GM18861 (cell line): ENCODE measurements at regions not wholly inside any gene's neighbourhood (a gene's known extent, or its start where the extent isn't known, plus 50 kb on each side); places are given as distances from the start of the nearest gene placed in this dataset.
A peak's percentile ranks its signal among the peaks of the same experiment; 100 is the strongest.
"Not testable (repeated sequence)": the region's sequence is repeated elsewhere in the genome, so short reads cannot be mapped to it uniquely, and the experiment has no call there.

Experiments used
- ATAC-seq: cut with Tn5 transposase; IDR thresholded peaks from one replicate; pipeline ENCODE4 v1.9.1; 2021; ENCODE audit not compliant: unreplicated experiment

DNA sequence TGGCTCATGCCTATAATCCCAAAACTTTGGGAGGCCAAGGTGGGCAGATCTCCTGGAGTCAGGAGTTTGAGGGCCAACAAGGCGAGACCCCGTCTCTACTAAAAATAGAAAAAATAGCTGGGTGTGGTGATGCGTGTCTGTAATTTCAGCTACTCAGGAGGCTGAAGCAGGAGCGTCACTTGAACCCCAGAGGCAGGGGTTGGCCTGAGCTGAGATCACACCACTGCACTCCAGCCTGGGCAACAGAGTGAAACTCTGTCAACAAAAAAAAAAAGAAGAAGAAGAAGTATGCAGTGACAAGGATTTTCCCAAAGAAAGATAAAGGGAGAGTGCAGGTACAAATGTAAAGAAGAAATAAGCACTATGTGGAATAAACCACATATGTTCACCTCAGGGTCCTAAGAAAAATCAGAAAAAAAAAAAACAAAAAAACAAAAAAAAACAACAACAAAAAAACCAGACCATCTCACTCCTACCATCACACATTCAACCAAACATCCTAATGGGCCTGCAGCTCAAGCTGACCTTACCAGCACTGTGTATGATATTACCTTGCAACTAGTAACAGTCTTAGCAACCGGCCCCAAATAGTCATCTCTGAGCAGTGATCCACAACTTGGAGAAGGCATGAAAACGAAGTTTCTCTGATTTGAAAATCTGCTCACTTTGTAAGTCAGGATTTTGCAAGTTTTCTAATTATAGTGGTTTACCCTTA, 296.7 kb upstream of the PROK2 start:
- no peak for ATAC-seq

DNA sequence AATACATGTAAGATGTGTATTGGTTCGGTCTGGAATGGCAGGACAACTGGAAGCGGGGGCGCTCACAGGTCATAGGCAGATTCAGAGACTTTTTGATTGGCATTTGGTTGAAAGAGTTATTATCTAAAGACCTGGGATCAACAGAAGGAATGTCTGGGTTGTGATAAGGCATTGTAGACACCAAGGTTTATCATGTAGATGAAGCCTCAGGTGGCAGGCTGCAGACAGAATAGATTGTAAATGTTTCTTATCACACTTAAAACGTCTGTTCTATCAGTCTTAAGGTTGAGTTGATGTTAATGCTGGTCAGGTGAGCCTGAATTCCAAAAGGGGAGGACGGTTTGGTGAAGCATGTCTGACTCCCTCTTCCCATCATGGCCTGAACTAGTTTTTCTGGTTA, 295.9 kb upstream of the PROK2 start:
- ATAC-seq = no peak

DNA sequence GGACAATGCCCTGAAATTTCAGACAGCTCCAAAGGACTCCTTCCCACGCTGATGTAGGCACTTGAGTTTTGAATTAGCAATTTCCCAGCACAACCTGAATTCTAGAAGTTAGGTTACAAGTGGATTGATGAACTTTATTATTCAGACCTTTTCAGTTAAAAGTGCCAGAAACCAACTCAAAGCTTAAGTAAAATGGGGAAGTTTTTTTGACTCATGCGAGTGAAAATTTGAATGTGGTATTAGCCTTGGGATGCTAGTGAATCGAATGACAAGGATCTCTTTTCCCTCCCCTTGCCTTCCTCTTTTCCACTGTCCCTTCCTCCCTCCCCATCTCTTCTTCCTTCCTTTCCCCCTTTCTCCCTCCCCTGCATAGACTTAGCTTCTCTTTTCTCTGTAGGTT, 295.1 kb upstream of the PROK2 start:
- ATAC-seq = no peak

DNA sequence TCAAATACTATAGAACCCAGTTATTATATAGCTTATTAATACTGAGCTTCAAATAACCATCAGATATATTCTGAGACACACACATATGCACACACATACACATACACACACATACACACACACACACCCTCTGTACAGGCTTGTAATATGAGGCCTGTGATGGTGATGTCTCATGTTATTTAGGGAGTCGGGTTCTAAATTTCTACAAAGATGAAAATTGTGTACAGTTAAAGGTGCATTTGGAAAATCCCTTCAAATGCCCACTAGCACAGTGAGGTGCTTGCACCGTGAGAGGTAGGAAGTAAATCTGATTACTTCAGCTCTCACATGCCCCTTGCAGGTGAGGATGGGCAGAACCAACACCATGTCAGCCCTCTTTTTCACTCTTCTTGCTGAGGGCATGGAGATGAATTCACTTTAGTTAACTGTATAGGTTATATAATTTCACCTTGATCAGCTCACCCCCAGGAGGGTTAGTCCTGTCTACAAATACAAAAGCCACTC, 294.5 kb upstream of the PROK2 start:
- no peak for ATAC-seq

GRCh38 chr3:72078676-72079368, 293.9 kb upstream of the PROK2 start:
- ATAC-seq = no peak

GRCh38 chr3:72077473-72078259, 292.7 kb upstream of the PROK2 start:
- peak; percentile 51 for ATAC-seq

- ATAC-seq = not testable (repeated sequence)
Measured at GRCh38 chr3:72075848-72076247, 290.9 kb upstream of the PROK2 start.

DNA sequence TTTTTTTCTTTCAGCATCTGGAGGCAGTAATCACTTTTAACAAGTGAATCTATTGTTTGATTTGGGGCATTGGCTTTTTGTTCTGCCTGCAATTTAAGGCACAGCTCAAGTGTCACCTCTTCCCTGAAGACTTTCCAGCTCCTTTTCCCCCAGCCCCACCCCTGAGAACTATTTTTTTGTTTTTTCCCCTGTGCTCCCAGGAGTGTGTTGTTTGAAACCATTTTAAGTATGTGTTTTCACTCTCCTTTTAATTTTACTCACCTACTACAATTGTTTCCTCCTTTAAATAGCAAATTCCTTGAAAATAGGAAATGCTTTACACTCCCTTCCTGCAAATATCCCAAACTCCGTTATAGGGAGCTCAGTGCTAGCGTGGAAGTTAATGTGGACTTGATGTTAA, 286.7 kb upstream of the PROK2 start:
- ATAC-seq = no peak

- no peak for ATAC-seq
Measured at GRCh38 chr3:72070005-72070404, 285.1 kb upstream of the PROK2 start.

- ATAC-seq = no peak
Measured at GRCh38 chr3:72069543-72069942, 284.6 kb upstream of the PROK2 start.

- no peak for ATAC-seq
Measured at GRCh38 chr3:72068621-72069020, 283.7 kb upstream of the PROK2 start.

DNA sequence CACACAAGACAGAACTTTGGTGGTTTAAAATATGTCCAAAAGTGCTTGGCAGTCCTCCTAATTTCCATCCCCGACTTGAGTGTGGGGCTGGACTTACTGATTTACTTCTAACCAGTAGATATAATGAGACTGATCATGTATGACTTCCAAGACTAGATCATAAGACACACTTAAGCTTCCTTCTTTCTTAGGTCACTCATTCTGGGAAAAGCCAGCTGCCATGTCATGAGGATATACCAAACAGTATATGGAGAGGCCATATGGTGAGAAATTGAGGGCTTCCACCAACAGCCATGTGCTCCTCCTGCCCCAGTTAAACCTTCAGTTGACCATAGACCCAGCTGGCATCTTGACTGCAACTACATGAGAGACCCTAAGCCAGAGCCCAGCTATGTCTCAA, 282.8 kb upstream of the PROK2 start:
- ATAC-seq = no peak

DNA sequence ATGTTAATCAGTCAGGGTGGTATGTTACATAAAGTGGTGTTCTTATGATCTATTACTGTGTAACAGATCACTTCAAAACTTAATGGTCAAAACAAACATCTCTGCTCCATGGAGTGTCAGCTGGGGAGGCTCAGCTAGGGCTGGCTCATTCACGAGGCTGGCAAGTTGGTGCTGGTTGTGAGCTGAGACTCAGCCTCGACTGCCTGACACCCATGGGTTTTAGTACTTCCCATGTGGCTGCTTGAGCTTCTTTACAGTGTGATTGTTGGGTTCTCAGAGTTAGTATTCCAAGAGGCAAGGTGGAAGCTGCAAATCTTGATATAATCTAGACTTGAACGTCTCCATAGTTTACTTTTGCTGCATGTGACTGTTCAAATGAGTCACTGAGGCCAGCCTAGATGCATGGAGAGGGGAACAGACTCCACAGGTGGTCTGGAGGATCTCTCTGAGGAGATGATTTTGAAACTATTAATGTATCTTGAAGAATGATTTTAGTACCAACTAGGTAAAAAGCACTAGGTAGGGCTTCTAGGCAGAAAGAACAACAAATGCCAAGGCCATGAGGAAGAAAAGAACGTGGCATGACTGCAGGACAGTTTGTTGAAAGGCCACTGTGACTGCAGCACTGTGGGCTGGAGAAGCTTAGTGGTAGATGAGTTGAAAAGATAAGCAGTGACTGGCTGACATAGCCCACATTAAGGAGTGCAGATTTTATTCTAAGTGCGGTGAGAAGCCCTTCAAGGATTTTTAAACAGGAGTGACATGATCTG, 281.1 kb upstream of the PROK2 start:
- ATAC-seq = no peak

GRCh38 chr3:72065236-72065635, 280.3 kb upstream of the PROK2 start:
- ATAC-seq = no peak

DNA sequence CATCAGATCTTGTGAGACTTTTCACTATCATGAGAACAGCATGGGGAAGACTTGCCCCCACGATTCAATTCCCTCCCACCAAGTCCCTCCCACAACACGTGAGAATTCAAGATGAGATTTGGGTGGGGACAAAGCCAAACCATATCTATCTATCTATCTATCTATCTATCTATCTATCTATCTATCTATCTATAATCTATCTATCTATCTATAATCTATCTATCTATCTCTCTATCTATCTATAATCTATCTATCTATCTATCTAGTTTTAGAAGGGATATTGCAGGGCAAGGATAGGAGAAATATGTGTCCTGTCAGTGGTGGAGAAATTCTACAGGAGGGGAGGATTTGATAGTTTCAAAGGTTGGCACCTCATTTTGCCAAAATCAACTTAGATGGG, 279.8 kb upstream of the PROK2 start:
- not testable (repeated sequence) for ATAC-seq

DNA sequence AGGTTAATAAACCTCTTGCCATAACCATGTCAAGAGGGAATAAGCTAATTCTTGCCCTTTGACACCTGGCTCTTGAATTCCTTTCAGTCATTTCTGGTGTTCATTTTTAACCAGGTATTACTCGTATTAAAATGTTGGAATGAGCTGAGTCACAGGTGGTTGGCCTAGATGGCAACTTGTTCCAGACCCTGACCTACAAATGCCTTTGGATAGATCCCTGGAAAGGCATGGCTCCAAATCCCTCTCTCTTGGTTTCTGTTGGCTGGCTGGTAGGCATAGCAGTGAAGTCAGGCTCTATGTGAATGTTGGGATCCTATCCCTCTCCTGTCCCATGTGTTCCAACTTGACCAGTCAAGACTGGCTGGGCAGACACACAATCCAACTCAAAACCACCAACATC, 277.1 kb upstream of the PROK2 start:
- no peak for ATAC-seq

DNA sequence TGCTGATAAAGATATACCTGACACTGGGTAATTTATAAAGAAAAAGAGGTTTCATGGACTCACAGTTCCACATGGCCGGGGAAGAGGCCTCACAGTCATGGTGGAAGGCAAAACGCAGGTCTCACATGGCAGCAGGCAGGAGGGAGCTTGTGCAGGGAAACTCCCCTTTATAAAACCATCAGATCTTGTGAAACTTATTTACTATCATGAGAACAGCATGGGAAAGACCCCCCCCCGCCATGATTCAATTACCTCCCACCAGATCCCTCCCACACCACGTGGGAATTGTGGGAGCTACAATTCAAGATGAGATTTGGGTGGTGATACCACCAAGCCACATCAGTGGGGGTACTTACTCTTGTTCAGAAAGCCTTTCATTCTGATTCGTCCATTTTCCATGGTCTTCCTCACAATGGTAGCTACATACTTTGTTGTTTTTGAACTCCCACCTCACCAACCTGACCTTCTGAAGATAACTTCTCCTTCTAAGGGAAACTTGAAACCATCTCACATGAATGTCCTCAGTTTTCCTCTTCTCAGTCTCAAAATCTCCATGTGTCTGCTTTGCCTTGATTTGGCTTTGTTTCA, 275.6 kb upstream of the PROK2 start:
- no peak for ATAC-seq

GRCh38 chr3:72058493-72059081, 273.6 kb upstream of the PROK2 start:
- no peak for ATAC-seq

DNA sequence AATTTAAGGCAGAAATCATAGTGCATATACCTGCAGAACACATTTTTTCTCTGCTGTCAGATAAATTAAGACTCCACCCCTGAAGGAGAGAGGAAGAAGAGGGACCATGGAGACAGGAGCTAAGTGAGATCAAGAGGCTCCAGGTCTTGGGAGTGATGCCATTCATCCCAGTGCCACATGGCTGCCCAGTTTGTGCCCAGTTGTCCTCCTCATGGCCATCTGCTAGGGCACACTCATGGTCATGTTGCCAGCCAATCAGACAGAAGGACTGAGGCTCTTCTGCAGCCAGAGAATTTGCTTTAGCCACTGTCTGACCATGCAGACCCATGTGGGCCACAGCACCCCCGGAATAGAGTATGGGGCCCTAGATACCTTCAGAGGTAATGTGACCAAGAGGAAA, 270.5 kb upstream of the PROK2 start:
- ATAC-seq = no peak

DNA sequence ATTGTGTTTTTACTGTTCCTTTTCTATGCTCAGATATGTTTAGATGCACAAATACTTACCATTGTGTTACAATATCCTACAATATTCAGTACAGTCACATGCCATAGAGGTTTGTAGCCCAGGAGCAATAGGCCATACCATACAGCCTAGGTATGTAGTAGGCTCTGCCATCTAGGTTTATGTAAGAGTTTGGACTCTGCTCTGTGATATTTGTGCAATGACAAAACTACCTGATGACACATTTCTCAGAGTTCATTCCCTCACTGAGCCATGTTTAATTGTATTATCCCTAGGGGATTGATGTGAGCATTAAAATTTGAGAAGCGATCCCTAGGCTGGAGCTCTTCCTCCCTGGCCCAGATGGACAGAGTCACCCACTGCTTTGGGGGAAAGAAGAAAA, 270.0 kb upstream of the PROK2 start:
- ATAC-seq = no peak
